GM12864 (cell line): ENCODE measurements at regions not wholly inside any gene's neighbourhood (a gene's known extent, or its start where the extent isn't known, plus 50 kb on each side); places are given as distances from the start of the nearest gene placed in this dataset.
"Not testable (repeated sequence)": the region's sequence is repeated elsewhere in the genome, so short reads cannot be mapped to it uniquely, and the experiment has no call there.

Experiments used
- DNase-seq: peaks from one replicate; pipeline ENCODE4 v3.0.0-alpha.2; 2011; ENCODE audit warnings: low read depth
- H3K4me3 ChIP-seq: 2 replicates; pipeline ENCODE4 v1.5.1; 2011; ENCODE audit warnings: mild to moderate bottlenecking, low read depth, low read length, control low read depth
- TF ChIP-seq, protein P1 (sequence below): IDR thresholded peaks from 2 replicates; pipeline ENCODE4 v1.5.1; 2011; ENCODE audit warnings: low read depth, mild to moderate bottlenecking, moderate library complexity, low read length, control low read depth, inconsistent platforms; ENCODE audit errors: missing control alignments

- no peak overlapping the region for H3K4me3 ChIP-seq
- no peak for DNase-seq
- TF ChIP-seq, protein P1, sequence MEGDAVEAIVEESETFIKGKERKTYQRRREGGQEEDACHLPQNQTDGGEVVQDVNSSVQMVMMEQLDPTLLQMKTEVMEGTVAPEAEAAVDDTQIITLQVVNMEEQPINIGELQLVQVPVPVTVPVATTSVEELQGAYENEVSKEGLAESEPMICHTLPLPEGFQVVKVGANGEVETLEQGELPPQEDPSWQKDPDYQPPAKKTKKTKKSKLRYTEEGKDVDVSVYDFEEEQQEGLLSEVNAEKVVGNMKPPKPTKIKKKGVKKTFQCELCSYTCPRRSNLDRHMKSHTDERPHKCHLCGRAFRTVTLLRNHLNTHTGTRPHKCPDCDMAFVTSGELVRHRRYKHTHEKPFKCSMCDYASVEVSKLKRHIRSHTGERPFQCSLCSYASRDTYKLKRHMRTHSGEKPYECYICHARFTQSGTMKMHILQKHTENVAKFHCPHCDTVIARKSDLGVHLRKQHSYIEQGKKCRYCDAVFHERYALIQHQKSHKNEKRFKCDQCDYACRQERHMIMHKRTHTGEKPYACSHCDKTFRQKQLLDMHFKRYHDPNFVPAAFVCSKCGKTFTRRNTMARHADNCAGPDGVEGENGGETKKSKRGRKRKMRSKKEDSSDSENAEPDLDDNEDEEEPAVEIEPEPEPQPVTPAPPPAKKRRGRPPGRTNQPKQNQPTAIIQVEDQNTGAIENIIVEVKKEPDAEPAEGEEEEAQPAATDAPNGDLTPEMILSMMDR, result no peak
Measured at GRCh38 chr2:19631871-19632270, 269.9 kb downstream of the TTC32 start.

DNA sequence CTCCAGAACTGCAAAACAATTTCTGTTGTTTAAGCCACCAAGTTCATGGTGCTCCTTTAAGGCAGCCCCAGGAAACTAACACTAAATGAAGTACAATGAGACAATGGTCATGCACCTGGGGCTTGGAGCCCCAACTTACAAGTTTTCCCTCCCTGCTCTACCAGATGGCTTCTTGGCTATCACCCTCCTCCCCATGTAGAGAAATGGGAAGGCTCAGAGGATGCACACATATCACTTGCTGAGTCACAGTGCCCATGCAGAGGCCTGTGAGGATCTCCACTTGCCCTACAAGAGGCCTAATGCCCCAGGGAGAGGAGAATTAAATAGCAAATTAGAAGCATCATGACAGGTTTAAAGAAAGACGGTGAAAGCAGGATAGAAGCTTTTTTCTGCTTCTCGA lies 270.9 kb downstream of the TTC32 start:
- TF ChIP-seq, protein P1, result no peak
- no peak overlapping the region for H3K4me3 ChIP-seq
- no peak for DNase-seq

DNA sequence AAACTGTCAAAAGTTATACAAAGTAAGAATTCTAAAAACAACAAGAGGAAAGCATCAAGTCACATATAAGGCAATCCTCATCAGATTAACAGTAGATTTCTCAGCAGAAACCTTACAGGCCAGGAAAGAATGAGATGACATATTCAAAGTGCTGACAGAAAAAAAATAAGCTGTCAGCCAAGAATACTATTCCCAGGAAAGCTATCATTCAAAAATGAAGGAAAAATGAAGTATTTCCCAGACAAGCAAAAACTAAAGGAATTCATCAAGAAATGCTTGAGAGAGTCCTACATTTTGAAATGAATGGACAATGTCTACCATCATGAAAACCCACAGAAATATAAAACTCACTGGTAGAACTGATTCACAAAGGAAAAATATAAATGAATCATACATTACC lies 268.9 kb upstream of the OSR1 start:
- DNase-seq, result no peak
- no peak overlapping the region for H3K4me3 ChIP-seq
- TF ChIP-seq, protein P1, result no peak

DNA sequence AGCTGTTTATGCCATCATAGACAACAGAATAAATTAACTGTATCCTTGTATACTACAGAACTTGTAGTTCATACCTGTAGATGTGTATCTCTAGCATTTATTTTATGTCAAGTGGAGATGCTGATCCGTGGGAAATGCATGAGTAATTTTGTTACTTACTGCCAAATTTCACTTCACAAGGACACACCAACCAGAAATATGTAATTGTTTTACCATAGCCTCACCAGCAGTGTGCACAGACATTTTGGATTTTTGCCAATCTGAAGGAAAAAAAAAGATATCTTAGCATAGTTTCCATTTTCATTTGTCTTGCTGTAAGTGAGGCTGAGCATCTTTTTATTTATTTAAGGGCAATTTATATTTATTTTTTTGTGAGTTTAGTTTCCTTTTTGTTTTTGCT lies 265.1 kb upstream of the OSR1 start:
- no peak overlapping the region for H3K4me3 ChIP-seq
- TF ChIP-seq, protein P1, result no peak
- no peak for DNase-seq

GRCh38 chr2:19617257-19617848 lies 258.9 kb upstream of the OSR1 start:
- TF ChIP-seq, protein P1, result no peak
- no peak for DNase-seq
- no peak overlapping the region for H3K4me3 ChIP-seq

GRCh38 chr2:19615402-19615801 lies 257.0 kb upstream of the OSR1 start:
- not testable (repeated sequence) for H3K4me3 ChIP-seq, DNase-seq

DNA sequence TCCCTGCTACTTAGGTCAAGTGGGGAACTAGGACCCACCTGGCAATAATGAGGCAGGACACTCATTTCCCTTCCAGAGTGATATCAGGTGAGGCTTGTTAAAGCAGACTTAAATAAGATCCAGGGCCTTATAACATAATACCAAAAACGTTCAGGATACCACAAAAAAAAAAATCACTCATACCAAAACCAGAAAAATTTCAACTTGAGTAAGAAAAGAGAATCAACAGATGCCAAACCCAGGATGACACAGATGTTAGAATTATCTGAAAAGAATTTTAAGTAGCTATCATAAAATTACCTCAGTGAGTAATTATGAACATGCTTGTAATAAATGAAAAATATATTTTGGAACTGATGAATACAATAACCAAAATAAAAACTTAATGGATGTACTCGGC lies 255.6 kb upstream of the OSR1 start:
- DNase-seq, result no peak
- no peak overlapping the region for H3K4me3 ChIP-seq
- TF ChIP-seq, protein P1, result no peak
